ENCODE measurements at regions not wholly inside any gene's neighbourhood (a gene's known extent, or its start where the extent isn't known, plus 50 kb on each side); places are given as distances from the start of the nearest gene placed in this dataset.

DNA sequence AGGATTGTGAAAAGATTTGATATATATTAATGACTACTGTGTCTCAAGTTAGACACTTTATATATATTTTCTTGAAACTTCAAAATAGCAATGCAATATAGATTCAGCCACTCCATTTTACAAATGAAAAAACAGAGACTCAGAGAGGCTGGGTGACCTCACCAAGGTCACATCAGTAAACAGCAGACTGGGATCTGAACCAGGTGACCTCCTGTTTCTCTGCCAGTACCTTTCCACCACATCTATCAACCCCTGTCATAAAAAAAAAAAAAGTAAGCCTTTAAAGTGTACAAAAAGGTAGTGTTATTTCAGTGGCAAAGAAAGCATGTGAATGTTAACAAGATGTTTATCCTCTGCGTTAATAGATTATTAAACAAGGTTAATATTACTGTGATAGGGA is 466.5 kb upstream of the DYNLRB2 start:
- no peak overlapping the region for H3K4me3 Mint-ChIP-seq (ENCODE audit: unreplicated experiment)

DNA sequence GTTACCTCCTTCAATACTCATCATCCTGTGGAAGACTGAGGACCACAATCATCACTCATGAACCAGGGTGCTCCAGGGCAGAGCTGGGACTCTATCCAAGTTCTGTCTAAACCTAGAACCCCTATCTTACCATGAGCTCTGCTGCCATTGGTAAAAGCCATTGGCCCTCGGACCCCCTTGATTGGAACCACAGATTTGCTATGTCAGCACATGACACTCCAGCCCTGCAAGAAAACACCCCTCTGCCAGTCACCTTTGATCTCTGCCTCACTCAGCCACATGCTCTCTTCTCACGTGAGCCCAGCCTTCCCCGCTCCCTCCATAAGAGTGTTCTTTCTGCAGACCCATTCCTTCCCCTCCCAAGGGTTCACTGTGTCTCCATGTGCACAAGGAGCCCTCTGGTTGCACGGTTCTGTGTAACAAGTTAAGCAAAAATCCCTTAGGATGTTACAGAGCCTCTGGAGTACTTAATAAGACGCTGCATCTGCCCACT is 468.8 kb upstream of the DYNLRB2 start:
- Mint-ChIP-seq H3K9me3 (ENCODE audit: unreplicated experiment) (peaks cover 8% of the 10 kb centered on the region), H3K27me3 (ENCODE audit: unreplicated experiment) (no peaks in the 10 kb centered on the region), H3K27ac (ENCODE audit: unreplicated experiment) (no peak overlapping the region), H3K4me1 (ENCODE audit: unreplicated experiment) (no peaks in the 10 kb centered on the region), H3K4me3 (ENCODE audit: unreplicated experiment) (no peak overlapping the region), H3K36me3 (ENCODE audit: unreplicated experiment) (no peaks in the 10 kb centered on the region)
- no peak for DNase-seq (ENCODE audit: extremely low spot score, unreplicated experiment)
- TF ChIP-seq, protein P1, sequence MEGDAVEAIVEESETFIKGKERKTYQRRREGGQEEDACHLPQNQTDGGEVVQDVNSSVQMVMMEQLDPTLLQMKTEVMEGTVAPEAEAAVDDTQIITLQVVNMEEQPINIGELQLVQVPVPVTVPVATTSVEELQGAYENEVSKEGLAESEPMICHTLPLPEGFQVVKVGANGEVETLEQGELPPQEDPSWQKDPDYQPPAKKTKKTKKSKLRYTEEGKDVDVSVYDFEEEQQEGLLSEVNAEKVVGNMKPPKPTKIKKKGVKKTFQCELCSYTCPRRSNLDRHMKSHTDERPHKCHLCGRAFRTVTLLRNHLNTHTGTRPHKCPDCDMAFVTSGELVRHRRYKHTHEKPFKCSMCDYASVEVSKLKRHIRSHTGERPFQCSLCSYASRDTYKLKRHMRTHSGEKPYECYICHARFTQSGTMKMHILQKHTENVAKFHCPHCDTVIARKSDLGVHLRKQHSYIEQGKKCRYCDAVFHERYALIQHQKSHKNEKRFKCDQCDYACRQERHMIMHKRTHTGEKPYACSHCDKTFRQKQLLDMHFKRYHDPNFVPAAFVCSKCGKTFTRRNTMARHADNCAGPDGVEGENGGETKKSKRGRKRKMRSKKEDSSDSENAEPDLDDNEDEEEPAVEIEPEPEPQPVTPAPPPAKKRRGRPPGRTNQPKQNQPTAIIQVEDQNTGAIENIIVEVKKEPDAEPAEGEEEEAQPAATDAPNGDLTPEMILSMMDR (IDR thresholded peaks at IDR 0.05), result no peak

More for the DNA sequence above, 466.5 kb upstream of the DYNLRB2 start:
- no peaks in the 10 kb centered on the region for H3K36me3 Mint-ChIP-seq (ENCODE audit: unreplicated experiment)
- no peaks in the 10 kb centered on the region for H3K4me1 Mint-ChIP-seq (ENCODE audit: unreplicated experiment)
- H3K27me3 Mint-ChIP-seq (ENCODE audit: unreplicated experiment), result no peaks in the 10 kb centered on the region
- DNase-seq (ENCODE audit: extremely low spot score, unreplicated experiment), result no peak
- TF ChIP-seq, protein P1 (IDR thresholded peaks at IDR 0.05), result no peak
- no peak overlapping the region for H3K27ac Mint-ChIP-seq (ENCODE audit: unreplicated experiment)
- peaks cover 8% of the 10 kb centered on the region for H3K9me3 Mint-ChIP-seq (ENCODE audit: unreplicated experiment)

DNA sequence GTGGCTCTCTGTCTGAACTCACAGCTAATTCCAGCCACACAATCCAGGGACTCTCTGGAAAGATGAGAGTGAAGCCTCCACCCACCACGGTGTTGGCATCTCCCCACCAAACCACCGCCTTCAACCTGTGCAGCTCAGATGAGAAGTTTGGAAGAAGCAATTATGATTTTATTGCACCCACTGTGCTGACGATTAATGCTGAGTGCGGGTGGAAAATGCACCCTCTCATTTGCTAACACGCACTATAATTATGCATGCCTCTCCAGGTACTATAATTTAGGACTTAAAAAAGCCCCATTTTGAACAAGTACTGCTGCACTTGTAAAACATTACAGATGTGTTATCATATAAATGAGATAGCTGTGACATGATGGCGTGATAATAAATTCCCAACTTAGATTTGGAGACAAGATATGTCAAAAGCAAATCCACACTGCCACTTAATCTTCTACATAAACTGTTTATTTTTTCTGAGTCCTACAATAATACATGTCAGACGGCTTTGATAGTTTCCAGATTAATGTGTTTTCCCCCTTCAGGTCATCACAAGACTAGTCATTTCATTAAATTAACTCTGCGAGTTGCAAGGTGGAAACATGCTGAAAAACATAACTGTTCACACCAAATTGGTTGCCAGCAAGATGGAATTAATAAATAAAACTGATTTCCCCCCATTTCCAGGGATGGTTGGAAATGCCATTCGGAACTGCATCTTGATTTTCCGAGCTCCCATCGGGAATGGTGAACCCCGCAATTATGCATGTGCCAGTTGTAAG is 466.5 kb upstream of the MAF start:
- DNase-seq (ENCODE audit: extremely low spot score, unreplicated experiment), result no peak
- TF ChIP-seq, protein P1 (IDR thresholded peaks at IDR 0.05), result no peak
- H3K9me3 Mint-ChIP-seq (ENCODE audit: unreplicated experiment), result peaks cover 8% of the 10 kb centered on the region
- no peaks in the 10 kb centered on the region for H3K36me3 Mint-ChIP-seq (ENCODE audit: unreplicated experiment)
- H3K27me3 Mint-ChIP-seq (ENCODE audit: unreplicated experiment), result no peaks in the 10 kb centered on the region
- no peak overlapping the region for H3K27ac Mint-ChIP-seq (ENCODE audit: unreplicated experiment)
- peaks cover 13% of the 10 kb centered on the region for H3K4me1 Mint-ChIP-seq (ENCODE audit: unreplicated experiment)
- no peak overlapping the region for H3K4me3 Mint-ChIP-seq (ENCODE audit: unreplicated experiment)

DNA sequence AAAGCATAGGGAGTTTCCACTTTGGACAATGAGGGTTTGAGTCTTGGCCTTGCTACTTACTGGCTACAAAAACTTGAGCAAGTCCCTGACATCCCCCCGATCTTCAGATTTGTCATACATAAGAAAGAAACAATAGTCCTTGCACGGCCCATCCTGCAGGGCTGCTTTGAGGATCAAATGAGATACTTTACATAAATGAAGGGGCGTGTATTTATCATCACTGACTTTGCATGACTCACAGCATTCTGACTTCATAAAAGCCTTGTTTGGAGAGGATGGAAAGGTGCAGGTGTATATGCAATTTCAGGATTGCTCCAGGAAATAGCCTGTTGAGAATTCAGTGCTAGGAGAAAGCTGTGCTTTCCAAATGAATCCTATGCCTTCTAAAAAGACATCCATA is 465.0 kb upstream of the MAF start:
- Mint-ChIP-seq H3K4me3 (ENCODE audit: unreplicated experiment) (no peak overlapping the region), H3K4me1 (ENCODE audit: unreplicated experiment) (peaks cover 15% of the 10 kb centered on the region), H3K27me3 (ENCODE audit: unreplicated experiment) (no peaks in the 10 kb centered on the region), H3K9me3 (ENCODE audit: unreplicated experiment) (peaks cover 8% of the 10 kb centered on the region), H3K36me3 (ENCODE audit: unreplicated experiment) (no peaks in the 10 kb centered on the region), H3K27ac (ENCODE audit: unreplicated experiment) (no peak overlapping the region)
- TF ChIP-seq, protein P1 (IDR thresholded peaks at IDR 0.05), result no peak
- DNase-seq (ENCODE audit: extremely low spot score, unreplicated experiment), result no peak

DNA sequence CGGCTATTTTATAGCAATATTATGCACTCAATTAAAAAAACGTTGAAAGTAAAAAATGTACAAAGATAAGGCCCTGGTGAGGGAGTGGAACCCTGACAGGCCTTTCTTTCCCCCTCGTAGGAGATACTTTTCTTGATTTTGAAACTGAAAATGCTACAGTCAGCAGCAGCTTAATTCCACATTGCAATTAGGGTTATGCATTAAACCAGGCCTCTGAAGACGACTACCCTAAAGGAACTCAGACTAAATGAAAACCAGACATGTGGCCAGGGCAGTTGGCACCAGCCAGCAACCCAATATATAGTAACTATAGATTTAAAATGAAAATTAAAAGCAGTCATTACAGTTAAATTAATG is 463.2 kb upstream of the MAF start:
- TF ChIP-seq, protein P1 (IDR thresholded peaks at IDR 0.05), result no peak
- H3K4me1 Mint-ChIP-seq (ENCODE audit: unreplicated experiment), result peaks cover 20% of the 10 kb centered on the region
- DNase-seq (ENCODE audit: extremely low spot score, unreplicated experiment), result no peak
- H3K4me3 Mint-ChIP-seq (ENCODE audit: unreplicated experiment), result no peak overlapping the region
- H3K36me3 Mint-ChIP-seq (ENCODE audit: unreplicated experiment), result no peaks in the 10 kb centered on the region
- no peak overlapping the region for H3K27ac Mint-ChIP-seq (ENCODE audit: unreplicated experiment)
- no peaks in the 10 kb centered on the region for H3K27me3 Mint-ChIP-seq (ENCODE audit: unreplicated experiment)
- no peaks in the 10 kb centered on the region for H3K9me3 Mint-ChIP-seq (ENCODE audit: unreplicated experiment)

Data from osteocyte (in vitro differentiated cells).